HCT116 (cell line): ENCODE measurements at regions not wholly inside any gene's neighbourhood (a gene's known extent, or its start where the extent isn't known, plus 50 kb on each side); places are given as distances from the start of the nearest gene placed in this dataset.

Experiments used
- ATAC-seq: fragments of 200-7000 bp; cut with Tn5 transposase; 2 replicates; pipeline ENCODE4 v1.9.1; 2020; ENCODE audit warnings: mild to moderate bottlenecking, moderate library complexity
- BruUV-seq: library from RNA; stranded (reverse); fragments of 400-500 nt; replicated peaks from 2 replicates; lab custom pipeline; 2021; lab: Mats Ljungman, UMichigan
- CTCF ChIA-PET: fragments of 300-600 bp; sonication (Branson Sonifier 250); formaldehyde crosslinking; loops from one replicate; lab custom pipeline; 2021; ENCODE audit warnings: antibody characterized with exemption; lab: Charles Lee
- POLR2A ChIA-PET: fragments of 300-600, 350-600 bp; sonication (Branson Sonifier 250); formaldehyde crosslinking; loops from one replicate; lab custom pipeline; 2021; ENCODE audit warnings: antibody characterized with exemption; lab: Charles Lee
- RAD21 ChIA-PET, 2 experiments: fragments of 300-600 bp; sonication (Branson Sonifier 250); formaldehyde crosslinking; loops; one replicate each; lab custom pipeline; 2023; ENCODE audit warnings: low total read pairs in 2 of 2; ENCODE audit not compliant: uncharacterized antibody in 2 of 2, unreplicated experiment in 2 of 2, low non-redundant PET in 1 of 2; lab: Charles Lee
- DNase-seq: peaks from one replicate; pipeline ENCODE4 v3.0.0-alpha.2; 2010; ENCODE audit warnings: low read depth, low spot score
- H2AFZ ChIP-seq: fragments of 200-600 bp; shearing (Covaris generic), sonication (generic); 2 replicates; pipeline ENCODE4 v1.6.1; 2017; ENCODE audit warnings: low read depth, mixed run types, mixed read lengths, antibody characterized with exemption, low read length; ENCODE audit not compliant: poor library complexity, severe bottlenecking
- H3K27ac ChIP-seq: 2 replicates; pipeline ENCODE4 v1.5.1; 2012; ENCODE audit warnings: low read depth, low read length
- H3K27me3 ChIP-seq: fragments of 200-600 bp; sonication (generic); 2 replicates; pipeline ENCODE4 v1.6.1; 2016; ENCODE audit warnings: mixed run types, low read length, mixed read lengths; ENCODE audit not compliant: insufficient read depth
- H3K36me3 ChIP-seq, 2 experiments: fragments of 200-500 bp in 1 of 2; fragments of 200-600 bp in 1 of 2; sonication (Bioruptor generic) in 1 of 2; sonication (generic) in 1 of 2; 2 replicates each; pipeline versions ENCODE4 v1.5.1 to v1.6.1; 2014 to 2016; ENCODE audit warnings: low read length in 2 of 2, inconsistent platforms in 1 of 2, mixed read lengths in 1 of 2, mixed run types in 1 of 2; ENCODE audit not compliant: insufficient read depth in 2 of 2, control insufficient read depth in 1 of 2
- H3K4me1 ChIP-seq, 2 experiments: fragments of 200-600 bp in 1 of 2; sonication (generic) in 1 of 2; 2 replicates each; pipeline versions ENCODE4 v1.5.1 to v1.6.1; 2012 to 2017; ENCODE audit warnings: low read length in 2 of 2, inconsistent platforms in 1 of 2, mild to moderate bottlenecking in 1 of 2, mixed read lengths in 1 of 2, mixed run types in 1 of 2, moderate library complexity in 1 of 2; ENCODE audit not compliant: insufficient read depth in 2 of 2, control insufficient read depth in 1 of 2
- H3K4me2 ChIP-seq: fragments of 200-600 bp; sonication (generic); 2 replicates; pipeline ENCODE4 v1.6.1; 2017; ENCODE audit warnings: mixed run types, low read length, mixed read lengths
- H3K4me3 ChIP-seq, 2 experiments: fragments of 200-600 bp in 1 of 2; sonication (generic) in 1 of 2; replicated peaks in 1 of 2; 2 replicates each; pipeline ENCODE4 v1.5.1; 2011 to 2016; ENCODE audit warnings: low read length in 2 of 2, control low read depth in 1 of 2, low read depth in 1 of 2, mild to moderate bottlenecking in 1 of 2, mixed read lengths in 1 of 2, mixed run types in 1 of 2
- H3K79me2 ChIP-seq: fragments of 200-600 bp; sonication (generic); 2 replicates; pipeline ENCODE4 v1.6.1; 2017; ENCODE audit warnings: mild to moderate bottlenecking, mixed run types, low read length, moderate library complexity, mixed read lengths; ENCODE audit not compliant: insufficient read depth
- H3K9ac ChIP-seq: fragments of 200-600 bp; sonication (generic); 2 replicates; pipeline ENCODE4 v1.6.1; 2016; ENCODE audit warnings: low read length, mixed read lengths
- H3K9me2 ChIP-seq: fragments of 200-600 bp; sonication (generic), shearing (Covaris generic); 2 replicates; pipeline ENCODE4 v1.6.1; 2017; ENCODE audit warnings: mixed run types, mild to moderate bottlenecking, moderate library complexity; ENCODE audit not compliant: insufficient read depth
- H3K9me3 ChIP-seq, 2 experiments: fragments of 200-500 bp in 1 of 2; fragments of 200-600 bp in 1 of 2; sonication (Bioruptor generic) in 1 of 2; sonication (generic) in 1 of 2; 2 replicates each; pipeline ENCODE4 v1.6.1; 2014 to 2017; ENCODE audit warnings: low read length in 2 of 2, mixed read lengths in 2 of 2, inconsistent platforms in 1 of 2, low read depth in 1 of 2, mild to moderate bottlenecking in 1 of 2, mixed run types in 1 of 2, moderate library complexity in 1 of 2; ENCODE audit not compliant: control insufficient read depth in 1 of 2, insufficient read depth in 1 of 2
- H4K20me1 ChIP-seq: fragments of 200-600 bp; sonication (generic), shearing (Covaris generic); 2 replicates; pipeline ENCODE4 v1.6.1; 2017; ENCODE audit warnings: mixed run types, mild to moderate bottlenecking, moderate library complexity; ENCODE audit not compliant: insufficient read depth
- CBX3 ChIP-seq: IDR thresholded peaks from 2 replicates; pipeline ENCODE4 v1.6.1; 2012; ENCODE audit warnings: low read depth
- CEBPB ChIP-seq: IDR thresholded peaks from 2 replicates; pipeline ENCODE4 v1.6.1; 2012; ENCODE audit warnings: low read depth
- EGR1 ChIP-seq: IDR thresholded peaks from 2 replicates; pipeline ENCODE4 v1.6.1; 2012; ENCODE audit warnings: low read depth
- ELF1 ChIP-seq: IDR thresholded peaks from 2 replicates; pipeline ENCODE4 v1.6.1; 2012; ENCODE audit warnings: low read depth, borderline replicate concordance
- EZH2 ChIP-seq: fragments of 200-600 bp; sonication (generic); IDR thresholded peaks from 2 replicates; pipeline ENCODE4 v1.6.1; 2017; ENCODE audit warnings: antibody characterized with exemption, mixed run types
- EZH2phosphoT487 ChIP-seq: fragments of 200-600 bp; IDR thresholded peaks from 2 replicates; pipeline ENCODE4 v1.6.1; 2018; ENCODE audit warnings: antibody characterized with exemption, borderline replicate concordance
- FOSL1 ChIP-seq: IDR thresholded peaks from 2 replicates; pipeline ENCODE4 v1.6.1; 2012; ENCODE audit warnings: low read depth
- JUND ChIP-seq: IDR thresholded peaks from 2 replicates; pipeline ENCODE4 v1.6.1; 2012
- SIN3A ChIP-seq: IDR thresholded peaks from 2 replicates; pipeline ENCODE4 v1.6.1; 2012; ENCODE audit warnings: low read depth
- SRF ChIP-seq: IDR thresholded peaks from 2 replicates; pipeline ENCODE4 v1.6.1; 2012; ENCODE audit warnings: low read depth
- TCF7L2 ChIP-seq: IDR thresholded peaks from 2 replicates; pipeline ENCODE4 v1.7.0; 2011; ENCODE audit warnings: borderline replicate concordance, inconsistent platforms; ENCODE audit not compliant: insufficient read depth, insufficient read length; ENCODE audit errors: extremely low read depth
- ZNF274 ChIP-seq: fragments of 200-500 bp; sonication (Bioruptor generic); IDR thresholded peaks from 2 replicates; pipeline ENCODE4 v1.6.1; 2014; ENCODE audit warnings: mild to moderate bottlenecking, low read depth, low read length, inconsistent platforms
- intact Hi-C: fragments of 100-400 bp; cut with micrococcal nuclease; formaldehyde crosslinking; loops from 2 replicates; pipeline ENCODE4 v1.10.0; 2022
- TF ChIP-seq, protein P1 (sequence below): IDR thresholded peaks from 2 replicates; pipeline ENCODE4 v1.6.1; 2011; ENCODE audit warnings: mild to moderate bottlenecking, low read length, moderate library complexity; ENCODE audit not compliant: insufficient replicate concordance; ENCODE audit errors: extremely low read depth
- TF ChIP-seq, protein P2 (sequence below): IDR thresholded peaks from 2 replicates; pipeline ENCODE4 v1.6.1; 2012; ENCODE audit warnings: low read depth
- TF ChIP-seq, protein P3 (sequence below): IDR thresholded peaks from 2 replicates; pipeline ENCODE4 v1.6.1; 2012
- TF ChIP-seq, protein P4 (sequence below), 3 experiments: fragments of 200-600 bp in 1 of 3; sonication (generic) in 1 of 3; IDR thresholded peaks in 2 of 3; conservative IDR thresholded peaks in 1 of 3; 2 replicates each; pipeline ENCODE4 v1.5.1; 2012 to 2017; ENCODE audit warnings: low read depth in 2 of 3, low read length in 2 of 3, antibody characterized with exemption in 1 of 3, borderline replicate concordance in 1 of 3, control low read depth in 1 of 3, mild to moderate bottlenecking in 1 of 3, mixed read lengths in 1 of 3, mixed run types in 1 of 3, moderate library complexity in 1 of 3; ENCODE audit not compliant: insufficient read depth in 1 of 3

DNA sequence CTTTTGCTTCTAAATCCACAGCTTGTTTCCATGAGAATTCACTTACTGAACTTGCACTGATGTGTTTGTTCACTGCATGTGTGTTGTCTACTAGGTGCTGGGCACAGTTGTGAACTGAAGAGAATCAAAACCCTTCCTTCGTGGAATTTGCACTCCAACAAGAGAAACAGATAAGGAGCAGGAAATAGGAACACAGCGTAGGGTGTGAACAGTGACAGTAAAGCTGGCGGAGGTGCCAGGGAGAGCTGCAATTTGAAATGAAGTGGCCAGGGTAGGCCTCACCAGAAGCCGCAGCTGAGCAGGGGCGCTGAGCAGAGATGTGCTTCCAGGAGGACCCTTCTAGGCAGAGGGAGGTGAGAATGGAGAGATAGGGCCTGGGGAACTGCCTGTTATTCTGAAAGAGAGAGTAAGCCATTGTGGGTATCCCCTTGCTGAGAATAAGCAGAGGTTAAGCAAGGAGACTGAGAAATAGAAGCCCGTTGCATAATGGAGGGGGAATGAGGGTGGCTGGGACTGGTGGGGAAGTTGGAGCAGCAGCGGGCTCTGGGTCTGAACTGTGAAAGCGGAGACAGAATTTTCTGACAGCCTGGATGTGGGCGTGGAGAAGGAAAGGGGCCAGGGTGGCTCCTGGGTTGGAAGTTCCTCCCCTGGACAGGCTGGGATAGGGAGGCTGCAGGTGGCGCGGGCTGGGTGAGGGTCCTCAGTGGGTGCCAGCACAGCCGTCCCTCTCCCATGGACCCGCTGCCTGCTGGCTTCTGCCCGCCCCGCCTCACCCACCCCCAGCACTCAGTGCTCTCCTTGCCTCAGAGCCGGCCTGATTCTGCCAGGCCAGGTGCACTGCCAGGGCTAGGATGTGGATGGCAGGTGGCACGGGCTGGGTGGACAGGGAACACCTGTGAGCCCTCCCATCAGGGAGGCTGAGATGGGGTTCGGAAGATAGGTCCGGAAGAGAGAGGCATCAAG, 114.7 kb upstream of the AFDN start:
- no peak overlapping the region for H3K4me3 ChIP-seq
- no peaks in the 10 kb centered on the region for H3K79me2 ChIP-seq
- H3K27ac ChIP-seq = no peak overlapping the region
- no peak overlapping the region for H2AFZ ChIP-seq
- H3K27me3 ChIP-seq = peaks cover 33% of the 10 kb centered on the region
- H3K4me1 ChIP-seq = no peaks in the 10 kb centered on the region
- no peaks in the 10 kb centered on the region for H3K9me2 ChIP-seq
- ChIA-PET RAD21 (no interaction called here), CTCF (no interaction called here), POLR2A (no interaction called here)
- H3K36me3 ChIP-seq = no peaks in the 10 kb centered on the region
- TF ChIP-seq FOSL1 = no peak
- TF ChIP-seq, protein P1, sequence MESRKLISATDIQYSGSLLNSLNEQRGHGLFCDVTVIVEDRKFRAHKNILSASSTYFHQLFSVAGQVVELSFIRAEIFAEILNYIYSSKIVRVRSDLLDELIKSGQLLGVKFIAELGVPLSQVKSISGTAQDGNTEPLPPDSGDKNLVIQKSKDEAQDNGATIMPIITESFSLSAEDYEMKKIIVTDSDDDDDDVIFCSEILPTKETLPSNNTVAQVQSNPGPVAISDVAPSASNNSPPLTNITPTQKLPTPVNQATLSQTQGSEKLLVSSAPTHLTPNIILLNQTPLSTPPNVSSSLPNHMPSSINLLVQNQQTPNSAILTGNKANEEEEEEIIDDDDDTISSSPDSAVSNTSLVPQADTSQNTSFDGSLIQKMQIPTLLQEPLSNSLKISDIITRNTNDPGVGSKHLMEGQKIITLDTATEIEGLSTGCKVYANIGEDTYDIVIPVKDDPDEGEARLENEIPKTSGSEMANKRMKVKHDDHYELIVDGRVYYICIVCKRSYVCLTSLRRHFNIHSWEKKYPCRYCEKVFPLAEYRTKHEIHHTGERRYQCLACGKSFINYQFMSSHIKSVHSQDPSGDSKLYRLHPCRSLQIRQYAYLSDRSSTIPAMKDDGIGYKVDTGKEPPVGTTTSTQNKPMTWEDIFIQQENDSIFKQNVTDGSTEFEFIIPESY = no peak
- TF ChIP-seq EGR1 = no peak
- no peak for TF ChIP-seq ELF1
- TF ChIP-seq CEBPB = no peak
- no peak for TF ChIP-seq EZH2
- TF ChIP-seq TCF7L2 = no peak
- no peak for TF ChIP-seq EZH2phosphoT487
- no peak for TF ChIP-seq CBX3
- TF ChIP-seq SIN3A = no peak
- TF ChIP-seq, protein P2, sequence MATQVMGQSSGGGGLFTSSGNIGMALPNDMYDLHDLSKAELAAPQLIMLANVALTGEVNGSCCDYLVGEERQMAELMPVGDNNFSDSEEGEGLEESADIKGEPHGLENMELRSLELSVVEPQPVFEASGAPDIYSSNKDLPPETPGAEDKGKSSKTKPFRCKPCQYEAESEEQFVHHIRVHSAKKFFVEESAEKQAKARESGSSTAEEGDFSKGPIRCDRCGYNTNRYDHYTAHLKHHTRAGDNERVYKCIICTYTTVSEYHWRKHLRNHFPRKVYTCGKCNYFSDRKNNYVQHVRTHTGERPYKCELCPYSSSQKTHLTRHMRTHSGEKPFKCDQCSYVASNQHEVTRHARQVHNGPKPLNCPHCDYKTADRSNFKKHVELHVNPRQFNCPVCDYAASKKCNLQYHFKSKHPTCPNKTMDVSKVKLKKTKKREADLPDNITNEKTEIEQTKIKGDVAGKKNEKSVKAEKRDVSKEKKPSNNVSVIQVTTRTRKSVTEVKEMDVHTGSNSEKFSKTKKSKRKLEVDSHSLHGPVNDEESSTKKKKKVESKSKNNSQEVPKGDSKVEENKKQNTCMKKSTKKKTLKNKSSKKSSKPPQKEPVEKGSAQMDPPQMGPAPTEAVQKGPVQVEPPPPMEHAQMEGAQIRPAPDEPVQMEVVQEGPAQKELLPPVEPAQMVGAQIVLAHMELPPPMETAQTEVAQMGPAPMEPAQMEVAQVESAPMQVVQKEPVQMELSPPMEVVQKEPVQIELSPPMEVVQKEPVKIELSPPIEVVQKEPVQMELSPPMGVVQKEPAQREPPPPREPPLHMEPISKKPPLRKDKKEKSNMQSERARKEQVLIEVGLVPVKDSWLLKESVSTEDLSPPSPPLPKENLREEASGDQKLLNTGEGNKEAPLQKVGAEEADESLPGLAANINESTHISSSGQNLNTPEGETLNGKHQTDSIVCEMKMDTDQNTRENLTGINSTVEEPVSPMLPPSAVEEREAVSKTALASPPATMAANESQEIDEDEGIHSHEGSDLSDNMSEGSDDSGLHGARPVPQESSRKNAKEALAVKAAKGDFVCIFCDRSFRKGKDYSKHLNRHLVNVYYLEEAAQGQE = no peak
- no peak for TF ChIP-seq ZNF274
- no peak for TF ChIP-seq SRF
- TF ChIP-seq, protein P3, sequence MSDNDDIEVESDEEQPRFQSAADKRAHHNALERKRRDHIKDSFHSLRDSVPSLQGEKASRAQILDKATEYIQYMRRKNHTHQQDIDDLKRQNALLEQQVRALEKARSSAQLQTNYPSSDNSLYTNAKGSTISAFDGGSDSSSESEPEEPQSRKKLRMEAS = no peak
- TF ChIP-seq JUND = no peak
- TF ChIP-seq, protein P4, sequence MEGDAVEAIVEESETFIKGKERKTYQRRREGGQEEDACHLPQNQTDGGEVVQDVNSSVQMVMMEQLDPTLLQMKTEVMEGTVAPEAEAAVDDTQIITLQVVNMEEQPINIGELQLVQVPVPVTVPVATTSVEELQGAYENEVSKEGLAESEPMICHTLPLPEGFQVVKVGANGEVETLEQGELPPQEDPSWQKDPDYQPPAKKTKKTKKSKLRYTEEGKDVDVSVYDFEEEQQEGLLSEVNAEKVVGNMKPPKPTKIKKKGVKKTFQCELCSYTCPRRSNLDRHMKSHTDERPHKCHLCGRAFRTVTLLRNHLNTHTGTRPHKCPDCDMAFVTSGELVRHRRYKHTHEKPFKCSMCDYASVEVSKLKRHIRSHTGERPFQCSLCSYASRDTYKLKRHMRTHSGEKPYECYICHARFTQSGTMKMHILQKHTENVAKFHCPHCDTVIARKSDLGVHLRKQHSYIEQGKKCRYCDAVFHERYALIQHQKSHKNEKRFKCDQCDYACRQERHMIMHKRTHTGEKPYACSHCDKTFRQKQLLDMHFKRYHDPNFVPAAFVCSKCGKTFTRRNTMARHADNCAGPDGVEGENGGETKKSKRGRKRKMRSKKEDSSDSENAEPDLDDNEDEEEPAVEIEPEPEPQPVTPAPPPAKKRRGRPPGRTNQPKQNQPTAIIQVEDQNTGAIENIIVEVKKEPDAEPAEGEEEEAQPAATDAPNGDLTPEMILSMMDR (IDR thresholded peaks at IDR 0.05 in 2 of 3, conservative IDR thresholded peaks at IDR 0.05 in 1 of 3; ENCODE audit: borderline replicate concordance in 1 of 3, insufficient read depth in 1 of 3, low read depth in 2 of 3, low read length in 2 of 3) = no peak
- H3K9me3 ChIP-seq = no peaks in the 10 kb centered on the region
- no peaks in the 10 kb centered on the region for H4K20me1 ChIP-seq
- ATAC-seq (no peak), DNase-seq (no peak)
- no peak overlapping the region for H3K9ac ChIP-seq
- BruUV-seq = no TSS peak
- intact Hi-C loops = no loop called here
- no peak overlapping the region for H3K4me2 ChIP-seq
